GM23248 (cell line): ENCODE measurements at regions not wholly inside any gene's neighbourhood (a gene's known extent, or its start where the extent isn't known, plus 50 kb on each side); places are given as distances from the start of the nearest gene placed in this dataset.
"Not testable (repeated sequence)": the region's sequence is repeated elsewhere in the genome, so short reads cannot be mapped to it uniquely, and the experiment has no call there.

Experiments
- DNase-seq: peaks from one replicate; pipeline ENCODE4 v3.0.0-alpha.2; 2015
- H2AFZ ChIP-seq: fragments of 200-600 bp; sonication (generic); 2 replicates; pipeline ENCODE4 v1.6.1; 2016; ENCODE audit warnings: antibody characterized with exemption
- H3F3A ChIP-seq: fragments of 200-600 bp; sonication (generic); 2 replicates; pipeline ENCODE4 v1.6.1; 2016; ENCODE audit warnings: mild to moderate bottlenecking, antibody characterized with exemption, mixed run types; ENCODE audit not compliant: insufficient read depth
- H3K27ac ChIP-seq: fragments of 200-600 bp; sonication (generic); 2 replicates; pipeline ENCODE4 v1.5.1; 2016; ENCODE audit warnings: mild to moderate bottlenecking
- H3K27me3 ChIP-seq: fragments of 200-600 bp; sonication (generic); replicated peaks from 2 replicates; pipeline ENCODE4 v1.6.1; 2016; ENCODE audit warnings: mild to moderate bottlenecking; ENCODE audit not compliant: insufficient read depth
- H3K36me3 ChIP-seq: fragments of 200-600 bp; sonication (generic); 2 replicates; pipeline ENCODE4 v1.6.1; 2016; ENCODE audit warnings: low read depth, mild to moderate bottlenecking
- H3K4me1 ChIP-seq: fragments of 200-600 bp; sonication (generic); 2 replicates; pipeline ENCODE4 v1.6.1; 2016; ENCODE audit warnings: mild to moderate bottlenecking; ENCODE audit not compliant: insufficient read depth
- H3K4me2 ChIP-seq: fragments of 200-600 bp; sonication (generic); one replicate; pipeline ENCODE4 v1.6.1; 2016; ENCODE audit warnings: mild to moderate bottlenecking; ENCODE audit not compliant: unreplicated experiment
- H3K4me3 ChIP-seq: fragments of 200-600 bp; sonication (generic); 2 replicates; pipeline ENCODE4 v1.5.1; 2016; ENCODE audit warnings: mild to moderate bottlenecking
- H3K79me2 ChIP-seq: fragments of 200-600 bp; sonication (generic); 2 replicates; pipeline ENCODE4 v1.6.1; 2016; ENCODE audit warnings: mild to moderate bottlenecking; ENCODE audit not compliant: insufficient read depth
- H3K9ac ChIP-seq: fragments of 200-600 bp; sonication (generic); 2 replicates; pipeline ENCODE4 v1.6.1; 2016; ENCODE audit warnings: mild to moderate bottlenecking
- H3K9me2 ChIP-seq: fragments of 200-600 bp; sonication (generic); 2 replicates; pipeline ENCODE4 v1.6.1; 2016; ENCODE audit warnings: mixed run types, mild to moderate bottlenecking, moderate library complexity; ENCODE audit not compliant: insufficient read depth
- H3K9me3 ChIP-seq: fragments of 200-600 bp; sonication (generic); one replicate; pipeline ENCODE4 v1.6.1; 2017; ENCODE audit warnings: low read depth
- H4K20me1 ChIP-seq: fragments of 200-600 bp; sonication (generic); 2 replicates; pipeline ENCODE4 v1.6.0; 2016; ENCODE audit not compliant: insufficient read depth
- EZH2 ChIP-seq: fragments of 200-600 bp; sonication (generic); IDR thresholded peaks from 2 replicates; pipeline ENCODE4 v1.6.1; 2018; ENCODE audit warnings: antibody characterized with exemption, mild to moderate bottlenecking; ENCODE audit not compliant: insufficient read depth, poor library complexity, severe bottlenecking
- EZH2phosphoT487 ChIP-seq: fragments of 200-600 bp; sonication (generic); IDR thresholded peaks from 2 replicates; pipeline ENCODE4 v1.6.1; 2018; ENCODE audit warnings: antibody characterized with exemption, moderate library complexity, mild to moderate bottlenecking, low read depth; ENCODE audit not compliant: insufficient read depth
- WGBS, 2 experiments: methylation state at CpG; one replicate each; pipeline ENCODE4 v1.1.6; 2015 to 2017; ENCODE audit warnings: low lambda C conversion rate in 2 of 2, low coverage in 1 of 2; ENCODE audit errors: missing lambda C conversion rate in 2 of 2; 5-methylcytosine and 5-hydroxymethylcytosine counted together
- in situ Hi-C: fragments of 300-500 bp; cut with MboI; formaldehyde crosslinking; loops from 2 replicates; pipeline ENCODE4 v1.15.0; 2020

- WGBS, 2 experiments: 37 to 41% methylated on average over 4 of the region's 4 CpGs
- no peak overlapping the region for H3K4me3 ChIP-seq
- no peak for DNase-seq
- H3K79me2 ChIP-seq: no peaks in the 10 kb centered on the region
- H3K4me2 ChIP-seq: no peak overlapping the region
- H3K9me3 ChIP-seq: no peaks in the 10 kb centered on the region
- no peak overlapping the region for H3K27ac ChIP-seq
- H3K36me3 ChIP-seq: no peaks in the 10 kb centered on the region
- H3K9me2 ChIP-seq: no peaks in the 10 kb centered on the region
- no peak overlapping the region for H2AFZ ChIP-seq
- no peaks in the 10 kb centered on the region for H3K4me1 ChIP-seq
- no peak for TF ChIP-seq EZH2phosphoT487
- H3F3A ChIP-seq: no peaks in the 10 kb centered on the region
- in situ Hi-C loops: no loop called here
- no peaks in the 10 kb centered on the region for H4K20me1 ChIP-seq
- H3K9ac ChIP-seq: no peak overlapping the region
- no peaks in the 10 kb centered on the region for H3K27me3 ChIP-seq
Observed at GRCh38 chr11:71164186-71164585, 88.2 kb downstream of the SHANK2 start.

DNA sequence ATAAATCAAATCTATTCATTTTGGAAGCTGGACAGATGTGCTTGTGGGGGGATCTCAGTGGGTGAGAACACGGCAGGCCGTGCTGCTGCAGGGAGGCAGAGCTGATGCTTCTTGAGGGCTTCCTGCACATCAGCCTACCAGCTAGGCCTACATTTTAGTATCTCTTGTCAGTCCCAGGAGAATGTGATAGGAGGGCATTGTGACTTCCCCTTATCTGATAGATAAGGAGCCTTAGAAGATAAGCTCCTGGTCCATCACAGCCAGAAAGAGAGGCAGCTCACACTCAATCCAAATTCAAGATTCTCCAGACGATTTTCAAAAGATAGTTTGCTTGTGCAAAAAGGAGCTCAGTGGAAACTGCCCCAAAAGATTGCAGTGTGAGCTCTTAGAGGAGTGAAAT lies 89.0 kb downstream of the SHANK2 start:
- Histone ChIP-seq H4K20me1 (no peaks in the 10 kb centered on the region), H3K9me2 (no peaks in the 10 kb centered on the region), H3K4me3 (no peak overlapping the region), H2AFZ (no peak overlapping the region), H3K9ac (no peak overlapping the region), H3K27me3 (no peaks in the 10 kb centered on the region), H3K9me3 (no peaks in the 10 kb centered on the region), H3K4me2 (no peak overlapping the region), H3K27ac (no peak overlapping the region), H3K36me3 (no peaks in the 10 kb centered on the region), H3K79me2 (no peaks in the 10 kb centered on the region), H3K4me1 (no peaks in the 10 kb centered on the region), H3F3A (no peaks in the 10 kb centered on the region)
- in situ Hi-C loops: no loop called here
- TF ChIP-seq EZH2: no peak
- TF ChIP-seq EZH2phosphoT487: no peak
- DNase-seq: no peak
- 36 to 40% methylated on average over 3 of the region's 3 CpGs for WGBS, 2 experiments

GRCh38 chr11:71158936-71159335 lies 93.4 kb downstream of the SHANK2 start:
- Histone ChIP-seq H3F3A (no peaks in the 10 kb centered on the region), H3K79me2 (no peaks in the 10 kb centered on the region), H3K4me2 (no peak overlapping the region), H3K27ac (no peak overlapping the region), H3K36me3 (no peaks in the 10 kb centered on the region), H4K20me1 (no peaks in the 10 kb centered on the region), H3K4me1 (no peaks in the 10 kb centered on the region), H3K9me2 (no peaks in the 10 kb centered on the region), H3K27me3 (no peaks in the 10 kb centered on the region; the same call in 1 of the 2 replicates), H3K9me3 (no peaks in the 10 kb centered on the region), H2AFZ (no peak overlapping the region), H3K4me3 (no peak overlapping the region), H3K9ac (no peak overlapping the region)
- 28 to 32% methylated on average over 4 of the region's 4 CpGs for WGBS, 2 experiments
- in situ Hi-C loops: no loop called here
- DNase-seq: no peak
- TF ChIP-seq EZH2phosphoT487: no peak
- TF ChIP-seq EZH2: no peak

GRCh38 chr11:71157676-71158075 lies 94.7 kb downstream of the SHANK2 start:
- H4K20me1 ChIP-seq, H3K9me3 ChIP-seq, H3K4me2 ChIP-seq, H3K9me2 ChIP-seq, H3K27me3 ChIP-seq, H3K36me3 ChIP-seq, H2AFZ ChIP-seq, H3K9ac ChIP-seq, H3K79me2 ChIP-seq, H3F3A ChIP-seq, H3K4me3 ChIP-seq, H3K4me1 ChIP-seq, in situ Hi-C loops, H3K27ac ChIP-seq, DNase-seq: not testable (repeated sequence)
- WGBS, 2 experiments: 59 to 64% methylated on average over 5 of the region's 5 CpGs

DNA sequence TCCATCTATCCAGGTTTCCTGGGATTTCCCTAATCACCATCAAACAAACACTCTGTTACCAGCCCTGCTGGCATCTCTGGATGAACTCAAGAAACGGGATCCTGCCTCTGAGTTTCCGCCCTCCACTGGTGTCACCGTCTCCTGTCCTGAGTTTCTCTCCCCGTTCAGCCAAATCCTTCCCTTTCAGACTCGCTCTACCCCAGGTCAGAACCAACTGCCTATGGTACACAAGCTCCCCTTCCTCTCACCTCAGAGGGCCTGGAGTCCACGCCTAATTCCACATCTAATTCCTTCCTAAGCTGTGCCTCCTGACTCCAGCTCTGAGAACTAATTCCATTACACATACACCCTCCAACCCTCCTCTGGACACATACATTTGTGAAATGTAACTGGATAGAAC lies 96.1 kb downstream of the SHANK2 start:
- Histone ChIP-seq H3K4me1 (no peaks in the 10 kb centered on the region), H3K27ac (no peak overlapping the region), H3K9ac (no peak overlapping the region), H2AFZ (no peak overlapping the region), H3K4me3 (no peak overlapping the region), H4K20me1 (no peaks in the 10 kb centered on the region), H3K9me2 (no peaks in the 10 kb centered on the region), H3F3A (no peaks in the 10 kb centered on the region), H3K79me2 (no peaks in the 10 kb centered on the region), H3K36me3 (no peaks in the 10 kb centered on the region), H3K9me3 (no peaks in the 10 kb centered on the region), H3K27me3 (no peaks in the 10 kb centered on the region; the same call in 1 of the 2 replicates), H3K4me2 (no peak overlapping the region)
- 41 to 45% methylated on average over 6 of the region's 6 CpGs for WGBS, 2 experiments
- TF ChIP-seq EZH2: no peak
- no peak for TF ChIP-seq EZH2phosphoT487
- in situ Hi-C loops: no loop called here
- no peak for DNase-seq
